HUDEP-2 (cell line): ENCODE measurements at regions not wholly inside any gene's neighbourhood (a gene's known extent, or its start where the extent isn't known, plus 50 kb on each side); places are given as distances from the start of the nearest gene placed in this dataset.

Experiments
- DNase-seq, 76 experiments: peaks; one replicate each; lab custom pipeline; 2025; ENCODE audit not compliant: unreplicated experiment in 76 of 76; lab: John Stamatoyannopoulos, UW

DNA sequence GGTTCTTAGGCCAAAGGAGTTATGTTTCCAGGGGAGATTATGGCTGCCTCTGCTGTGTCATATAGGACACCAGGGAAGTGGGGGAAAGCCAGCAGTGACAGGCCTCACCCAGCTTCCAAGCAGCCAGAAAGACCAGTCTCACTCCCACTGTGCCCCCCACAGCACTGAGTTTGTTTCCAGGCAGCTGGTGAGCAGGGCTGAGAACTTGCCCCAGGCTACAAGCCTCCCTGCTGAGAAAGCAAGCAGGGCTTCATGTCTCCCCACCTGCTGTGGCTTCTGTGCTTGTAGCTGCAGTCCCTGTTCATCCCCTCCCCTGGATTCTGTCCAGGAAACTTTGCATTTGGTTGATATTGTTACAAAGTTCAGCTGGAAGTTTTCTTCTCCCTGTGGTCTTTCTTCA is 376.3 kb downstream of the PDCD6IP start:
- DNase-seq = no peak

DNA sequence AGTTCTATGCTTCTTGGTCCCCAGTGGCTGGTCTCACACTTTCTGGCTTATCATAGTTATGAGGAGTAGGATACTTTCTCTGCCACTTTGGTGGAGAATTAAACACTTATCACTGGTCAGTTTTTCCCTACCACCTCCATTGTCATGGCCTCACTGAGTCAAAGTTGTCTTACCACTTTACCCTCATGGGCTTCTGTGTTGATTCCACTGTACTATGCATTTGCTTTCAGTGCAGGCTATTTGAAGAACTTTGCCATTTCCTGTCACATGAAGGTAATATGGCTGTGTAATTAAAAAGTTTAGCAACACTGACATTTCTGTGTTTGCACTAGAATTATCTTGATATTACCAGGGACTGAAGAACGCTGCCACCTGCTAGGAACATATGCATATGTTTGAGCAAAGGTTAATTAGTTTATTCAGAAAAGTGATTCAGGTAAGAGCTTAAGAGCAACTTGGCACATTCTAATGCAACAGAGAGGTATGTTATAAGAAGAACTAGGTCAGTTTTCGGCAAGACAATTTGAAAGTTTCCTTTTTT is 377.3 kb downstream of the PDCD6IP start:
- DNase-seq = no peak

DNA sequence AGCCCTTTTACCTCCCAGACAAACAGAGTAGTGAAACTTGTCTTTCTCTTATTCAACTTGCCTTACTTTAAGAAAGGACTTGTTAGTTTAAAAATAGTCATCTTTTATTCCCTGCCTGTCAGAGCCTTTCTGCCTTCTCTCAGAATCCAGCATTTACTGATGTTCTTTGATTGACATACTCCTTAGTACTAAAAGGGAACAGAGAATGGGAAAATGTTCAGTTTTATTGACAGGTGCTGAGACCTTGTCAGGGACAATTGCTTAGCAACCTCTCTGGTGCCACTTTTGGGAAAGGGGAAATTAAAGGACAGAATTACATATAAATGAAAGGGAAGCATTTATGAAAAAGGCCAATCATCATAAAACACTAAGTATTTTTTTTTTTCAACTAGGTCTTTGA is 378.3 kb downstream of the PDCD6IP start:
- no peak for DNase-seq

DNA sequence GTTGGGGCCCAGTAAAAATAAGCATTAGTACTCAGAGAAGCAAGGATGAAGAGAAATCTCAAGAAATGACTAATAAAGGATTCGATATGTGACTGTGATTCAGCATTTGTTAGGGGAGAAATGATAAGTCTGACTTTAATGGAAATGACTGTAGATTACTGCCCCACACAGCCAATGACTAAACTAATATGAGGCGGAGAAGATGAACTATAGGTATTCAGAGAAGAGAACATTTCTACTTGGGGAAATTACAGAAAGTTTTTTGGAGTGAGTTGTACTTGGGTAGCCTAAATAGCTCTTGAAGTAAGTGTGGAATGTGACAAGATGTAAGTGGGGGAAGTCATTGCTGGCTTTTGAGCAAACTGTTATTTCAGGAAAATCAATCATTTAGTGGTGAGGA is 380.0 kb downstream of the PDCD6IP start:
- DNase-seq = no peak

DNA sequence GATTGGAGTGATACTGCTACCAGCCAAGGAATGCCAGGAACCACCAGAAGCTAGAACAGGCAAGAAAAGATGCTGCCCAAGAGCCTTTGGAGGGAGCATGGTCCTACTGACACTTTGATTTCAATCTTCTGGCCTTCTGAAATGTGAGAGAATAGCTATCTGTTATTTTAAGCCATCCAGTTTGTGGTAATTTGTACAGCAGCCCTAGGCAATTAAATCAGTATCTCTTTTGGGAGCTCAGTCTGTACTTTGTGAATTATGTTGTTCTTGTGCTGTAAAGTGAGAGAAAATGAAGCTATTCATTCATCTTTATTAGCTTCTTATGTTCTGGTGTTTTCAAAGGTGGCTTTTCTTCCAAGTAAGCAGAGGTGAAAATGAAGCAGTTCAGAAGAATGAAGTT is 381.3 kb downstream of the PDCD6IP start:
- DNase-seq = no peak

DNA sequence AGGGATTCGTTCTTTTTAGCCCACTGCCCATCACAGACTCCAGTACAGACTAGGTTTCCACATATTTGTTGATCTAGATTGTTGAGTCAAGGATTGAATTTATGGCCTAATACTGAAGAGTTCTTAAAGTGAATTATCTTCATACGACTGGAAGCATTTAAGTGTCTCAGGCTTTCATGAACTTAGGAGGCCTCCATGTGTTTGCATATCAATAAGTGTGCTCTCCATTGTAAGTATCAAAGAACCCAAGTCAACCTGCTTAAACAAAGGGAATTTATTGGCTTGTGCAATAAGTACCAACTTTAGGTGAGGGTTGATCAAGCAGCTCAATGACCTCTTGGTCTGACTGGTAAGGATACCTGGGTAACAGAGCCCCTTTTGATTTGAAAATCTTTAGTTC is 382.1 kb downstream of the PDCD6IP start:
- DNase-seq = no peak

DNA sequence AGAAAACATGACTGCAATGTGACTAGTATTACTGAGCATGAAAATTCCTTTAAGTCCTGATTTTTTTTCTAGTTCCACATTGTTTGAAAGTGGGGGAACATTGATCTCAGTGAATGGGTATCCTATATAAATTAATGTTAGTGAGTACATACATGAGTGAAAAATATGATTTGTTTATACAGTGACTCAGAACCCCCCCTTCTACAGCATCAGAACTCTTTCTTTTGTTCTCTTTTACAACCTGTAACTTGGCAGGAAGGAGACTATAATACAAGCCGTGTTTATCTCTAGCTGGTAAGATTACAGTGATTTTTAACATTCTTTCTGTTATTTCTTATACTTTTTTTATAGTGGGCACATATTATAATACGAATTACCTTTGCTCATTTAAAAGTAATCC is 384.7 kb downstream of the PDCD6IP start:
- no peak for DNase-seq

DNA sequence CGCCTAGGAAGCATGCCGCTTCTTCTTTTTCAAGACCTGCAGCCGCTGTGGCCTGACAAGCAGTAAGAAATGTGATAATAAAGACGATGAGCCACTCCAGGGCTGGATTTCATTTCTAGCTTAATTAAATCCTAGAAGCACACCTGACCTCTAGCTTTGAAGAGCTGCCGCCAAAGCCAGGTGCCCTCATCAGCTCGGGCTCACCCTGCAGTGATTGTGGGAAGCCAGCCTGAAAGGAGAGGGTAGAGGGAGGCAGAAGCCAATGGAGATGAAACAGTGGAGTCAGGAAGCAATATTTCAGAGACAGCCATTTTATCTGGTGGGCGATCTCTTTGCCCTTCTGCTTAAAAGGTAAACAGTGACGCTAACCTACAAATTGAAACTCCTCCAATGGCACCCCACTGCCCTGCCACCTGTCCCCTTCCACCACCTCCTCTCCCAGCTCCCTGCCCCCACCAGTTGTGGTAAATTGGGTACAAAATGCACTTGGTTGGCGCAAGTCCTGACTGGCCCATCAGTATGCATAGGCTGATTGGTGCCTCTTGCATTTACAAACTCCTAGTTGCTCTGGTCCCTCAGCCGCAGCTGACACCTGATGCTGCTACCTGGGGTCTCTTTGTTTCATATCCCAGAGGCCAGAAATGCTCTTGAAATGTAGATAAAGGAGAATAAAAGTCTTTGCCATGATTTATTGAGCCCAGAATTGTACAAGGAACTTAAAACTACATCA is 385.3 kb downstream of the PDCD6IP start:
- no peak for DNase-seq

- no peak for DNase-seq
These were observed 386.9 kb downstream of the PDCD6IP start for GRCh38 chr3:34185301-34185700.

GRCh38 chr3:34189133-34189532 is 390.7 kb downstream of the PDCD6IP start:
- DNase-seq = no peak

DNA sequence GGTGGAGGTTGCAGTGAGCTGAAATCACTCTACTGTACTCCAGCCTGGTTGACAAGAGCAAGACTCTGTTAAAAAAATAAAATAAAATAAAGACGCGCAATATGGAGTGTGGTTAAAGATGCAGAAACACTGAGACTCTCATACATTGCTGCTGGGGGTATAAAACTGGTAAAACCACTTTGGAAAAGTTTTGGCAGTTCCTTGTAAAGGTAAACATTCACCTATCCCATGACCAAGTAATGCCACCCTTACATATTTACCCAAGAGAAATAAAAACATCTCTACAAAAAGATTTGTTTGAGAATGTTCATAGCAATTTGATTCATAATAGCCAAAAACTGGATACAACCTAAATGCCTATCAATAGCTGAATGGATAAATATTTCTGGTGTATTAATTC is 398.5 kb downstream of the PDCD6IP start:
- DNase-seq = no peak

GRCh38 chr3:34198309-34198708 is 399.9 kb downstream of the PDCD6IP start:
- DNase-seq = no peak

DNA sequence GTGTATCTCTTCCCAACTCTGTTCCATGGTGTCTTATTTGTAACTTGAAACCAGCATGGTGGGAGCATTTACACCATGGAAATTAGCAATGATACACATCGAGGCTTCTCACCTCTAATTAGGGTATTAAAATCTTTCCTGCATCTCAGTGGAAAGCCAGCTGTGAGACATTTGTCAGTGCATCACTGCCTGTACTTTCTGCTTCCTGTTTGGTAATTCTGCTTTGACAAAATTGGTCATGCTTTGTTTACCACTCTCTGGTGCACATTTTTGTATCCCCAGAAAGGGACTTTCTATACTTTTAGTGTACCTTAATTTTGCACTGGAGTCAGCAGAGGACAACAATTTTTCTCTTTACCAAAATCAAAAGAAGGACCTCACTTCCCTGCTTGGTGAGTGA is 402.1 kb downstream of the PDCD6IP start:
- DNase-seq = no peak

DNA sequence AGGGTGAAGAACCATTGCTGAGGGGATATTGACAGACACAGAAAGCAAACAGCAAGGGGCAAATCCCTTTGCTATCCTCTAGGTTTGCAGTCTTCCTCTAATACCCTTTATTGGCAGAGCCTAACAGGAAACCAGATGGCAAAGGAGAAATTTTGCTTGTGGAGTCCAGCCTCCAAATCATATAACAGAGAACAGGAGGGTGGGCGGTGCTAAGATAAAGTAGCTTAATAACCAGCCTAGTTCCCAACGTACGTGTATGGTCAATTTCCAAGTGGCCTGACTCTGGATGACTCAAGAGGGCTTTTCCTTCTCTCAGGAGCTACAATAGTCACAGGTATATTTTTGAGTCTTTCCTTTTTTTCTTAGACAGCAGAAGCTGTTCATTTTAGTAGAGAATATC is 404.5 kb downstream of the PDCD6IP start:
- no peak for DNase-seq

DNA sequence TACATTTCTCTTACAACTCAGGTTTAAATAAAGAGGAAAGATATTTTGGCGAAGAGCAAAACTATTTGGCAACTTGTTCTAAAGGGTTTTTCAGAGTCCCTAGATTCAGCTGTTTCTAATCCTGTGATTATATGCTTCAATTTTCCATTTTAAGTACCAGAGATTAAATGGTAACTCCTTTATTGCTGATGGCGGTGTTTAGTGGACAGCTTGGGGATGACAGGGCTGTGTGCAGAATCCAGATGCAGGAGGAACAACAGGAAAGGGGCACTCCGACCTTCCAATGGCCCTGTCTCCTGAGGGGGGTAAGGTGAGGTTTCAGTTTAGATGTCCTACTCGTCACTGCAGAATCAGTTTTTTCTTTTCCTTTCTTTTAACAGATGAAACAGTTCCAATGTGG is 405.0 kb downstream of the PDCD6IP start:
- DNase-seq = no peak

- DNase-seq = no peak
These were observed 408.6 kb downstream of the PDCD6IP start for GRCh38 chr3:34207002-34207401.

GRCh38 chr3:34207806-34208205 is 409.4 kb downstream of the PDCD6IP start:
- no peak for DNase-seq

DNA sequence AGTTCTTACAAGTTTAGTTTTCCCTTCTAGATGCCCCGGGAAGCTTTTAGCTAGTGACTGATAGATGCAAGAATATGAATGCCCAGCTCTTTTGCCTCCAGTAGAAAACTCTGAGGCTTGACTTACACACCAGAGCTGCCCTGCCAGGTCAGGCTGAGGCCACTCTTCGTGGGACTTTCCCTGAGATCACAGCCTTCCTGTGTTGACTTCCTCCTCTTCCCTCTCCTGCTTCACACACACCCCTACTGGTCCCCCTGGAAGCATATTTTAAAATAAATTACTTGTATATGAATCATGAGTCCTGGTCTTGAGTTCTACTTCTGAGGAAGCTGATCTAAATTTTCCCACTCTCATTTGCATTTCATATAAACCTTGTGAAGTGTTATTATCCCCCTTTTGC is 413.7 kb downstream of the PDCD6IP start:
- no peak for DNase-seq

- no peak for DNase-seq
These were observed 414.2 kb downstream of the PDCD6IP start for GRCh38 chr3:34212656-34213055.

- no peak for DNase-seq
These were observed 415.0 kb downstream of the PDCD6IP start for GRCh38 chr3:34213478-34213877.

DNA sequence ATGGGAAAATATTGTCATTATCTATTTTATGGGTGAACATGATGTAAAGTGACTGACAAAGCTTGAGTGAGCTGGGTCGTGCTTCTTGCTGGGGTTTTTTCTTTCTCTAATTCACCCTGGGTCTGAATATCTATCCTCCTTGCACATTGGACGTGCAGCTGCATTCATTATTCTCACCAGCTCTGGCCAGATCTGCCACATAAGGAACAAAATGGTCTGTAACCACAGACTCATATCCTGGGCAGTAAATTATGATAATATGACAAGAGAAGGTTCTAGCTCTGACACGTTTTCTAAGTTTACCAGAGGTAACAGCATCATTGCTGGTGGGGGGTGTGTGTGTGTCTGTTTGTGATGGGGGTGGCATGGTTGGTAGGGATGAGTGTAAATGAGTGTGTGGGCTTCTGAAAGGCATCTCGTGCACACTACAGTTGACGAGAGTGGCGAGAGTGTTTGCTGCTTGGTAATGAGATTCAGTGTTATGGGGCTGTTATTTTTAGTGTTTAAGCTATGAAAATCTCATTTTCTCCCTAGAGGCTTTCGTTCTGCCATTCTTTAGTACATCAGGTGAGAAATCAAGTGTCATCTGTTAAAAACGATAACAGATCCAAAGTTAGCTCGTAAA is 418.4 kb downstream of the PDCD6IP start:
- DNase-seq = no peak

DNA sequence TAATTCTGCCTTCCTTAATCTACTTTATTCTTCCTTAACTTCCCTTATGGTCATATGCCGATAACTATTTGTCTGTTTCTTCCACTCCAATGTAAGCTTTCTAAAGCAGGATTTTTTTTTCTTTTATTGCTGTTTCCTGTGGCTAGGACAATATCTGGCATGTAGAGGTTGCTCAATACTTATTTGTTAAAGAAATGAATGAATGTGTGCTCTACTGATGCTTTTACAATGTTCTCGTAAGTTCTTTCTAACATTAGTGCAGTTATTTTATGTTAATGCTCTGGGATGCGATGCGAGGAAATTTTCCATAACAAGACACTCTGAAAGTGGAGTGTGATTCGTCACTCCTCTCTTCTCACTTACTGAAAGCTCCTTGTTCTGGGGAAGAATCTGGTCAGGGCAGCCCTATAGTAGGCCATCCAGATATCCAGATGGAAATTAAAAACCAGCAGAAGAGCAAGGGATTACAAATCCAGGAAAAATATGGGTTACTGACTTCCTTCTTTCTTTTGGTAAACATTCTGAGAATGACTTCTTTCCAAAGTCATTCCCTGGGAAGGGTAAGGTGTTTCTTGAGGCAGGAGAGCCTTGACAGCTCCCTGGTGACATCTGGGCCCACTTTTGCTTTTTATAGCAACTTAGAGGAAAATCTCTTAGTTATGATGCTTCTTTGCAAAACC is 420.4 kb downstream of the PDCD6IP start:
- DNase-seq = no peak
